NB4 (cell line): ENCODE measurements at regions not wholly inside any gene's neighbourhood (a gene's known extent, or its start where the extent isn't known, plus 50 kb on each side); places are given as distances from the start of the nearest gene placed in this dataset.

Source experiments
- CTCF ChIP-seq: IDR thresholded peaks from one replicate; pipeline ENCODE4 v1.5.1; 2012; ENCODE audit warnings: low read depth, low read length
- MYC ChIP-seq: IDR thresholded peaks from 2 replicates; pipeline ENCODE4 v1.6.1; 2011; ENCODE audit warnings: low read depth, low read length
- POLR2A ChIP-seq: IDR thresholded peaks from 2 replicates; pipeline ENCODE4 v1.6.1; 2011; ENCODE audit warnings: mild to moderate bottlenecking; ENCODE audit not compliant: insufficient read length; ENCODE audit errors: extremely low read depth
- TF ChIP-seq, protein P1 (sequence below): IDR thresholded peaks from 2 replicates; pipeline ENCODE4 v1.6.1; 2011; ENCODE audit warnings: low read depth, low read length

- TF ChIP-seq CTCF (no peak), POLR2A (no peak), MYC (no peak)
- TF ChIP-seq, protein P1, sequence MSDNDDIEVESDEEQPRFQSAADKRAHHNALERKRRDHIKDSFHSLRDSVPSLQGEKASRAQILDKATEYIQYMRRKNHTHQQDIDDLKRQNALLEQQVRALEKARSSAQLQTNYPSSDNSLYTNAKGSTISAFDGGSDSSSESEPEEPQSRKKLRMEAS: no peak
These were observed 309.7 kb upstream of the PLET1 start for GRCh38 chr11:112570333-112570732.
